HG03565 (cell line): ENCODE measurements at regions not wholly inside any gene's neighbourhood (a gene's known extent, or its start where the extent isn't known, plus 50 kb on each side); places are given as distances from the start of the nearest gene placed in this dataset.
A peak's percentile ranks its signal among the peaks of the same experiment; 100 is the strongest.

ENCODE experiments used
- ATAC-seq: cut with Tn5 transposase; IDR thresholded peaks from one replicate; pipeline ENCODE4 v1.9.1; 2021; ENCODE audit warnings: mild to moderate bottlenecking, moderate library complexity; ENCODE audit not compliant: unreplicated experiment

GRCh38 chr3:168858327-168858726 lies 762.6 kb upstream of the GOLIM4 start:
- no peak for ATAC-seq

- ATAC-seq = no peak
Measured at GRCh38 chr3:168850109-168850508, 754.4 kb upstream of the GOLIM4 start.

- peak; percentile 62 for ATAC-seq
Measured at GRCh38 chr3:168847291-168847883, 751.7 kb upstream of the GOLIM4 start.

- no peak for ATAC-seq
Measured at GRCh38 chr3:168844894-168845482, 749.3 kb upstream of the GOLIM4 start.

GRCh38 chr3:168844472-168844871 lies 748.7 kb upstream of the GOLIM4 start:
- ATAC-seq = no peak

DNA sequence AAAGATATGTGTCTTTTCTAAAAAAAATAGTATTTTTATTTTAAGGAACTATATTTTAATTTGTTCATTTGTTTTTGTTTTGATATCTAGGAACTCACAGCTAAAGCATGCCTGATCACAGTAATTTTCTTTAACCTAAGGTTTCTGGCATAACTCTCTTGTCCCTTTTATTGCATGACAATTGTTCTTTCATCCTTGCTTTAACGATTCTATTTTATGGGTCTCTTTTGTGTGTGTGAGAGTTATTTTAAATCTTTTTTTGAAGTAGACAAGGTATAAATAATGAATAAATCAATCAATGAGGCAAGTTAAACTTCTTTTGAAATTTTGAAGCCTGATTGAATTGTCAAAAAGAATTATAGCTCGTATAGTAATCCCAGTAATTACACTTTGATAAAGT lies 747.8 kb upstream of the GOLIM4 start:
- ATAC-seq = no peak

DNA sequence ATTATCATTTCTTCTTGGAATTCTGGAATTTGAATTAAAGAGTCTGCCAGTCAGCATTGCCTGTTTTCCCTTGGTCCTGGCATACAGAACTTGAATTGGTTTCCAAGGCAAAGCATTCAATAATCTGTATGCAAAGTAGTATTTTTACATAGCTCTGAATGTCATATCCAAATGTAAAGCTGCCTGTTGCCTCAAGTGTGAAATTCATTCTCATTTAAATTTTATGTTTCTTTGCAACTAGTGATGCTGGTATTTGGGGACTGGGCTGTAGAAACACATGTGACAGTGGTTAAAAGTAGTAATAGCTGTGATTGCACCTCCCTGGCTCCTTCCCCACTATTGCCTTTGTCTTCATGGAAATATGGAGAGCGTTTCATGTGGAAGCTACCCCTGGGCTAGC lies 743.9 kb upstream of the GOLIM4 start:
- ATAC-seq = no peak

DNA sequence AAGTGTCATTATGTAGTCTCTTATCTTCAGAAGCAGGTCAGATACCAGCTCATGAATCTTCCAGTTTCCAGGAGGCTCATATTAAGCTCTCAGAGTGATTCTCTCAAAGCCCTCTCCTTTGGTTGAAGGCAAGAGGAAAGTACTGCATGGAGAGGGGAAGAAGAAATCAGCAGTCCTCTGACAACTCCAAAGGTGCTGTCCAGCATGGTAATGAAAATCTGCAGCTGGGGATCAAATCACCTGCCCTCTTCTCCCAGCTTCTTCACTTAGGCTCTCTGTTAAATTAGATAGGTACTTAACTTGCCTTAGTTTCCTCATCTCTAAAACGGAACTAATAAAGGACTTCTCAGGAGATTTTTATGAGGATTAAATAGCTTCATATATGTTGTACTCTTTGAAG lies 738.8 kb upstream of the GOLIM4 start:
- no peak for ATAC-seq

- ATAC-seq = no peak
Measured at GRCh38 chr3:168828943-168829342, 733.2 kb upstream of the GOLIM4 start.

GRCh38 chr3:168828536-168828935 lies 732.8 kb upstream of the GOLIM4 start:
- no peak for ATAC-seq

- no peak for ATAC-seq
Measured at GRCh38 chr3:168828014-168828413, 732.3 kb upstream of the GOLIM4 start.

DNA sequence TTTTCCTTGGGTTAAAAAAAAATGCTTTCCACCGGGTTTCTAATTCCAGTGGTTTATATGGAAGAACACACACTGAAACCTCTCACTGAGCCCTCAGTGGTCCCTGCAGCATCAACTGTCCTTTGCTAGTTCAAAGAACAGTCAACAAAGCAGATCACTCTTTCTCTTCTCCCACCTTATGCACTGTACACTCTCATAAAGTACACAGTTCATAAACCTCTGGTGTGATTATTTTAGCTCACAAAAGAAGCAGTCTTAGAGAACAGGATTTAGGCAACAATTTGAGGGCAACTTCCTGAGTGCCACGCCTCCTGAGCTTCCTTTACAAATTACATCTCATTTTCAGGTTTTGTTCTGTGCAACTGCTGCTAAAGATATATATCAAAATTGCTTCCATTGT lies 728.4 kb upstream of the GOLIM4 start:
- ATAC-seq = no peak

DNA sequence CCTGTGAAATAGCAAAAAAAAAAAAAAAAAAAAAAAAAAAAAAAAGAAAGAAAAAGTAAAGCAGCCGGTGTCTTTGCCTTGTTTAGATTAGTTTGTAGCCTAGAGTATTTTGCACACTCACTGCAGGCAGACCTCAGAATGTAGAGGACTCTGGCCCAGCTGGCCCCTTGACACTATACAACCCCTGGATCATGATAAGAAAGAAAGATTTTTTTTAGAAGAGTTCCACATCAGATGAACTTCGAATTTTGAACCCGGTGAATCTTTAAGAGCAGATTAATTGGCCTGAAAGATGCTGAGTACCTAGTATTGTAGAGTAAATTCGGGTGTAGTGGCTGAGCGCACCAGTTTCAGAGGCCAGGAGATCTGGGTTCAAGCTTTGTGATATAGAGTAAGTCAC lies 727.7 kb upstream of the GOLIM4 start:
- no peak for ATAC-seq

- ATAC-seq = no peak
Measured at GRCh38 chr3:168820810-168821415, 725.2 kb upstream of the GOLIM4 start.

- ATAC-seq = no peak
Measured at GRCh38 chr3:168817177-168817576, 721.5 kb upstream of the GOLIM4 start.

- ATAC-seq = no peak
Measured at GRCh38 chr3:168815946-168816345, 720.2 kb upstream of the GOLIM4 start.

DNA sequence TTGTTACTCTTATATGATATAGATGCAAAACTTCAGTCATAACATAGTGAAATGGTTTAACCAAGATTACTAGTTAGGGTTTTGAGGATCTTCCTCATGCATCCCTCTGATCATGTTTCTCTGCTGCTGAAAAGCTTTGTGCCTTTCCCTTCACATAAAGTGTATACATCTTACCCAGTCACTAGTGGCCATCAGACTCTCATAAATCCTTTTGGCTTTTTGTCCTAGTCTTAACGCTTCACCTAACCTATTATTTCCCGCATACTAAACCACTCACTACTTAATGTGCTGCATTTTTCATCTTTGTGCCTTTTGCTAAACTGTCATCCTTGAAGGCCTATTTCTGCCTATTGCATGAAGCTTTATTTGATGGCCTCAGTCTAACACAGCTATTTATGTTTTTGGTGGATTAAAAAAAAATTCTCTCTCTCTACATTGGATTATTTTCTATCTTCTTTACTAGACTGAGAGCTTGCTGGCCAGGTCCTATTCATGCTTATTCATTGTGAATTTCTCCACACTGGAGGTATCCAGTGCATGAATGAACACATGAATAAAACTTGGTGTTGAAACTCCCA lies 717.6 kb upstream of the GOLIM4 start:
- no peak for ATAC-seq

DNA sequence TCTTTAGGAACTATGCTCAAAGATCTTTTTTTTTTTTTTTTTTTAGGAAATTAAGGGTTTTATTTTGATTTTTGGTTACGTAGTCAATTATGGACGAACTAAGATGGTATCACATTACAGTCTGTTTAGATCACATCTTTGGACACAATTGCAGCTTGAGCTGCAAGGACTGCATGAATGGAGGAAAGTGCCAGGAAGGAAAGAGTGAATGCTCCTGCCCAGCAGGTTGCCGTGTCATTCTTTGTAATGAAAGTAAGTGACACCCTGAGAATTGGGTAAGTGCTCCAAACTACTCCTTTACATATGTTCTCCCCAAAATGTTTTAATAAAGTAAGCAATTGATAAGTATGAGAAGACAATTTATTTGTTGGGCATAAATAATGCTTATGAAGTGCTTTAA lies 716.5 kb upstream of the GOLIM4 start:
- no peak for ATAC-seq

- no peak for ATAC-seq
Measured at GRCh38 chr3:168808596-168808995, 712.9 kb upstream of the GOLIM4 start.

- ATAC-seq = no peak
Measured at GRCh38 chr3:168807448-168807847, 711.7 kb upstream of the GOLIM4 start.

- ATAC-seq = no peak
Measured at GRCh38 chr3:168806871-168807270, 711.1 kb upstream of the GOLIM4 start.

DNA sequence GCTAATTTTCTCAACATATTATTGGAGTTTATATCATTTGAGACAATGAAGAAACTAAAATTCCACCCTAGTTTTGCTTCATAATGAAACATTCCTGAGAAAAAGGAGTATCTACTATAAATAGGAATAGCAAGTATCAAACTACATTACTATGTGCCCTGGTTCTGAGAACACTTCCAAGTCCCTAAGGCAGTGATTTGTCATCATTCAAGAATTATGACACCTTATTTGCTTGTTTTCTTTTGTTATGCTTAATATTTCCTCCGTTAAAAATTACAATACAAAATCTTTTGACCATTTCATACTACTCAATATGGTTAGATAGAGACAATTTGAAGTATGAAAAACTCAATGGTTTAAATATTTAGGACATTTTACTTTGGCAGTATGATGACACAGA lies 707.8 kb upstream of the GOLIM4 start:
- no peak for ATAC-seq
